Keratinocyte (primary cell): ENCODE measurements at regions not wholly inside any gene's neighbourhood (a gene's known extent, or its start where the extent isn't known, plus 50 kb on each side); places are given as distances from the start of the nearest gene placed in this dataset.

Experiments used
- DNase-seq: peaks from one replicate; pipeline ENCODE4 v3.0.0-alpha.2; 2011; ENCODE audit warnings: low read depth, missing footprints, low spot score
- FAIRE-seq: peaks from 2 replicates; lab custom pipeline; 2011; peaks lifted over from hg19 to GRCh38; lab: Jason Lieb, UNC
- H2AFZ ChIP-seq: 2 replicates; pipeline ENCODE4 v1.6.0; 2012; ENCODE audit warnings: low read length, control low read depth, inconsistent platforms; ENCODE audit not compliant: control insufficient read depth
- H3K27ac ChIP-seq: 2 replicates; pipeline ENCODE4 v1.5.1; 2011; ENCODE audit warnings: low read length; ENCODE audit not compliant: control insufficient read depth, insufficient read depth
- H3K27me3 ChIP-seq: 3 replicates; pipeline ENCODE4 v1.6.0; 2011; ENCODE audit warnings: low read length; ENCODE audit not compliant: control insufficient read depth, insufficient read depth; ENCODE audit errors: extremely low read depth
- H3K36me3 ChIP-seq, 2 experiments: 2 replicates in 1 of 2; 3 replicates in 1 of 2; pipeline ENCODE4 v1.5.1; 2011; ENCODE audit warnings: low read length in 2 of 2, mild to moderate bottlenecking in 1 of 2; ENCODE audit not compliant: control insufficient read depth in 2 of 2, insufficient read depth in 2 of 2; ENCODE audit errors: extremely low read depth in 1 of 2
- H3K4me1 ChIP-seq: 3 replicates; pipeline ENCODE4 v1.5.1; 2011; ENCODE audit warnings: low read length; ENCODE audit not compliant: control insufficient read depth, insufficient read depth; ENCODE audit errors: extremely low read depth
- H3K4me2 ChIP-seq: 3 replicates; pipeline ENCODE4 v1.6.0; 2011; ENCODE audit warnings: low read depth, low read length; ENCODE audit not compliant: control insufficient read depth, insufficient read depth; ENCODE audit errors: extremely low read depth
- H3K4me3 ChIP-seq, 3 experiments: fragments of 200-600 bp in 1 of 3; sonication (generic) in 1 of 3; 2 replicates in 2 of 3; 3 replicates in 1 of 3; pipeline ENCODE4 v1.5.1; 2011 to 2016; ENCODE audit warnings: low read length in 3 of 3, mild to moderate bottlenecking in 3 of 3, control low read depth in 2 of 3, inconsistent platforms in 1 of 3, low read depth in 1 of 3, mixed read lengths in 1 of 3, mixed run types in 1 of 3, moderate library complexity in 1 of 3; ENCODE audit not compliant: control insufficient read depth in 2 of 3, insufficient read depth in 2 of 3; ENCODE audit errors: extremely low read depth in 1 of 3
- H3K79me2 ChIP-seq: 2 replicates; pipeline ENCODE4 v1.6.0; 2012; ENCODE audit warnings: low read length; ENCODE audit not compliant: control insufficient read depth, insufficient read depth
- H3K9ac ChIP-seq: 3 replicates; pipeline ENCODE4 v1.6.0; 2011; ENCODE audit warnings: low read length; ENCODE audit not compliant: control insufficient read depth, insufficient read depth; ENCODE audit errors: extremely low read depth
- H3K9me1 ChIP-seq: 3 replicates; pipeline ENCODE4 v1.6.0; 2011; ENCODE audit warnings: low read length; ENCODE audit not compliant: control insufficient read depth, insufficient read depth; ENCODE audit errors: extremely low read depth
- H3K9me3 ChIP-seq: 2 replicates; pipeline ENCODE4 v1.5.1; 2012; ENCODE audit warnings: low read depth, low read length; ENCODE audit not compliant: control insufficient read depth
- H4K20me1 ChIP-seq: 3 replicates; pipeline ENCODE4 v1.6.0; 2011; ENCODE audit warnings: low read length; ENCODE audit not compliant: control insufficient read depth, insufficient read depth; ENCODE audit errors: extremely low read depth
- EZH2 ChIP-seq: IDR thresholded peaks from one replicate; pipeline ENCODE4 v1.6.1; 2012; ENCODE audit warnings: inconsistent platforms, mild to moderate bottlenecking, low read length, moderate library complexity
- dilution Hi-C: fragments of 300-500 bp; cut with MboI; formaldehyde crosslinking; loops from one replicate; pipeline ENCODE4 v1.7.0; 2020; ENCODE audit warnings: low sequenced_read_pairs; ENCODE audit not compliant: extremely low pct_ligation_motif_present
- TF ChIP-seq, protein P1 (sequence below), 3 experiments: IDR thresholded peaks in 1 of 3; conservative IDR thresholded peaks in 1 of 3; optimal IDR thresholded peaks in 1 of 3; 2 replicates in 2 of 3; 3 replicates in 1 of 3; pipeline versions ENCODE3 to v1.5.1; 2011; ENCODE audit warnings: low read length in 3 of 3, mild to moderate bottlenecking in 3 of 3, moderate library complexity in 2 of 3, control low read depth in 1 of 3, inconsistent platforms in 1 of 3; ENCODE audit not compliant: insufficient read depth in 2 of 3; ENCODE audit errors: extremely low read depth in 1 of 3

- dilution Hi-C loops, result no loop called here
- Histone ChIP-seq H2AFZ (no peak overlapping the region), H3K9ac (no peak overlapping the region), H4K20me1 (no peaks in the 10 kb centered on the region), H3K27ac (no peak overlapping the region), H3K4me2 (no peak overlapping the region), H3K4me1 (no peaks in the 10 kb centered on the region), H3K9me3 (peaks cover 7% of the 10 kb centered on the region), H3K9me1 (no peaks in the 10 kb centered on the region), H3K4me3 (no peak overlapping the region), H3K27me3 (no peaks in the 10 kb centered on the region), H3K36me3 (no peaks in the 10 kb centered on the region), H3K79me2 (no peaks in the 10 kb centered on the region)
- TF ChIP-seq, protein P1, sequence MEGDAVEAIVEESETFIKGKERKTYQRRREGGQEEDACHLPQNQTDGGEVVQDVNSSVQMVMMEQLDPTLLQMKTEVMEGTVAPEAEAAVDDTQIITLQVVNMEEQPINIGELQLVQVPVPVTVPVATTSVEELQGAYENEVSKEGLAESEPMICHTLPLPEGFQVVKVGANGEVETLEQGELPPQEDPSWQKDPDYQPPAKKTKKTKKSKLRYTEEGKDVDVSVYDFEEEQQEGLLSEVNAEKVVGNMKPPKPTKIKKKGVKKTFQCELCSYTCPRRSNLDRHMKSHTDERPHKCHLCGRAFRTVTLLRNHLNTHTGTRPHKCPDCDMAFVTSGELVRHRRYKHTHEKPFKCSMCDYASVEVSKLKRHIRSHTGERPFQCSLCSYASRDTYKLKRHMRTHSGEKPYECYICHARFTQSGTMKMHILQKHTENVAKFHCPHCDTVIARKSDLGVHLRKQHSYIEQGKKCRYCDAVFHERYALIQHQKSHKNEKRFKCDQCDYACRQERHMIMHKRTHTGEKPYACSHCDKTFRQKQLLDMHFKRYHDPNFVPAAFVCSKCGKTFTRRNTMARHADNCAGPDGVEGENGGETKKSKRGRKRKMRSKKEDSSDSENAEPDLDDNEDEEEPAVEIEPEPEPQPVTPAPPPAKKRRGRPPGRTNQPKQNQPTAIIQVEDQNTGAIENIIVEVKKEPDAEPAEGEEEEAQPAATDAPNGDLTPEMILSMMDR (optimal IDR thresholded peaks at IDR 0.05 in 1 of 3, IDR thresholded peaks at IDR 0.05 in 1 of 3, conservative IDR thresholded peaks at IDR 0.05 in 1 of 3; ENCODE audit: extremely low read depth in 1 of 3, insufficient read depth in 2 of 3, low read length in 3 of 3), result peak; percentile 10 to 22 (median 16)
- no peak for TF ChIP-seq EZH2
- FAIRE-seq (no peak), DNase-seq (no peak)
These were observed 1074.1 kb downstream of the AACS start for GRCh38 chr12:126139355-126139754.

DNA sequence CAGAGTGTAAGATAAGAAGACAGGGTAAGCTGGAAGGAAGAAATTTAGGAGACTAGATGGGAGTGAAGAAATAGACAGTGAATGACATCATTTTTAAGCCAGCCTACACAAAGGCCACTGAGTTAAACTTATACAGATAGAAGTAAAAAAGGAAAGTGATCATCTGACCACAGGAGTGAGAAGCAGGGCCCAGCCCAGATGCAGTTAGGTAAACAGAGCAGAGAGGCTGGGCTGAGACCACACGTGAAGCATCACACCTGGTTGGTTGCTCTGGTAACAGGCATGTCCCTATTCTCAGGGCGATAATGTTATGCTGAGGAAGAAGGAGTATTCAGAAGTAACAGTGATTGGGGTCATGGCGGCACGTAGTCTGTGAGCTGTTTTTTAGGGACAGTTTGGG, 1079.4 kb downstream of the AACS start:
- dilution Hi-C loops, result no loop called here
- no peaks in the 10 kb centered on the region for H3K9me1 ChIP-seq
- no peak overlapping the region for H2AFZ ChIP-seq

More for the DNA sequence above, 1079.4 kb downstream of the AACS start:
- TF ChIP-seq, protein P1 (optimal IDR thresholded peaks at IDR 0.05 in 1 of 3, IDR thresholded peaks at IDR 0.05 in 1 of 3, conservative IDR thresholded peaks at IDR 0.05 in 1 of 3; ENCODE audit: extremely low read depth in 1 of 3, insufficient read depth in 2 of 3, low read length in 3 of 3), result no peak
- no peak for TF ChIP-seq EZH2
- Histone ChIP-seq H3K27ac (no peak overlapping the region), H3K9me3 (peaks cover 4% of the 10 kb centered on the region), H3K36me3 (no peaks in the 10 kb centered on the region), H3K9ac (no peak overlapping the region), H3K79me2 (no peaks in the 10 kb centered on the region), H3K4me2 (no peak overlapping the region), H3K4me1 (no peaks in the 10 kb centered on the region), H4K20me1 (no peaks in the 10 kb centered on the region), H3K4me3 (no peak overlapping the region), H3K27me3 (no peaks in the 10 kb centered on the region)
- FAIRE-seq (no peak), DNase-seq (no peak)
